ENCODE measurements at regions not wholly inside any gene's neighbourhood (a gene's known extent, or its start where the extent isn't known, plus 50 kb on each side); places are given as distances from the start of the nearest gene placed in this dataset.

DNA sequence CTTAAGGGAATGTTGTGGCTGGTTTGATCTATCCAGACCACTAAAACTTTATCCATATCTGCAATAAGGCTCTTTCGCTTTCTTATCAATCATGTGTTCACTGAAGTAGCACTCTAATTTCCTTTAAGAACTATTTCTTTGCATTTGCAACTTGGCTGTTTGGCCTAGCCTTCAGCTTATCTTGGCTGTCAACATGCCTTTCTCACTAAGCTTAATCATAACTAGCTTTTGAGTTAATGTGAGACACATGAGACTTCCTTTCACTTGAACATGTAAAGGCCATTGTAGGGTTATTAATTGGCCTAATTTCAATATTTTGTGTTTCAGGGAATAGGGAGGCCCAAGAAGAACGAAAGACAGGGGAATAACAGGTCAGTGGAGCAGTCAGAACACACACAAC lies 124.7 kb downstream of the TNFSF18 start:
- TF ChIP-seq EZH2 (IDR thresholded peaks at IDR 0.05; ENCODE audit: insufficient read depth, poor library complexity, severe bottlenecking) (no peak), EZH2phosphoT487 (IDR thresholded peaks at IDR 0.05; ENCODE audit: insufficient read depth, low read depth) (no peak)

All from GM23248 (cell line).